ENCODE measurements at regions not wholly inside any gene's neighbourhood (a gene's known extent, or its start where the extent isn't known, plus 50 kb on each side); places are given as distances from the start of the nearest gene placed in this dataset.

- TF ChIP-seq POLR2AphosphoS5 (IDR thresholded peaks at IDR 0.05; ENCODE audit: borderline replicate concordance, low read depth, low read length) = no peak
- TF ChIP-seq FOXP2 (optimal IDR thresholded peaks at IDR 0.05; ENCODE audit: control extremely low read depth, extremely low read length, insufficient read depth) = no peak
Measured at GRCh38 chr10:107303203-107303602, 138.7 kb upstream of the SORCS1 start.

All from SK-N-MC (cell line).